ENCODE measurements at regions not wholly inside any gene's neighbourhood (a gene's known extent, or its start where the extent isn't known, plus 50 kb on each side); places are given as distances from the start of the nearest gene placed in this dataset.

- H3K4me3 Mint-ChIP-seq: no peak overlapping the region
- Histone ChIP-seq H3K27me3 (replicated peaks in 1 of 4; ENCODE audit: control extremely low read depth in 1 of 4, control insufficient read depth in 3 of 4, insufficient read depth in 4 of 4, low read length in 3 of 4) (peaks cover 0 to 18% (median 11%) of the 10 kb centered on the region in 4 experiments), H3K4me3 (ENCODE audit: control extremely low read depth in 1 of 5, extremely low read depth in 1 of 5, insufficient read depth in 1 of 5, low read depth in 2 of 5, low read length in 4 of 5) (no peak overlapping the region), H3K9ac (ENCODE audit: low read length) (no peak overlapping the region), H3K9me3 (ENCODE audit: control extremely low read depth in 1 of 3, control insufficient read depth in 2 of 3, insufficient read depth in 1 of 3, low read length in 2 of 3) (peaks cover 0 to 2% (median 0%) of the 10 kb centered on the region in 3 donors), H3K4me1 (ENCODE audit: control insufficient read depth in 2 of 2, insufficient read depth in 2 of 2, low read length in 2 of 2) (no peaks in the 10 kb centered on the region), H3K36me3 (replicated peaks in 1 of 2; ENCODE audit: control extremely low read depth in 1 of 2, control insufficient read depth in 1 of 2, extremely low read depth in 1 of 2, insufficient read depth in 2 of 2, low read length in 1 of 2) (no peaks in the 10 kb centered on the region), H3K27ac (ENCODE audit: low read length in 2 of 2) (no peak overlapping the region), H3K79me2 (ENCODE audit: control insufficient read depth, insufficient read depth, low read length) (no peaks in the 10 kb centered on the region), H3K4me2 (replicated peaks; ENCODE audit: low read depth, low read length, poor library complexity, severe bottlenecking) (no peak overlapping the region), H2AFZ (ENCODE audit: insufficient read depth, low read depth, low read length, poor library complexity, severe bottlenecking) (no peak overlapping the region), H4K20me1 (ENCODE audit: control insufficient read depth, insufficient read depth, low read length, poor library complexity, severe bottlenecking) (no peaks in the 10 kb centered on the region)
- H3K27me3 Mint-ChIP-seq: peaks cover 53% of the 10 kb centered on the region
- no peak for ATAC-seq (ENCODE audit: low read depth)
- CTCF ChIA-PET: no interaction called here
- peaks cover 3% of the 10 kb centered on the region for H3K9me3 Mint-ChIP-seq (ENCODE audit: insufficient read depth)
- no peak for TF ChIP-seq CTCF (IDR thresholded peaks at IDR 0.05)
- no peak for TF ChIP-seq EZH2 (IDR thresholded peaks at IDR 0.05; ENCODE audit: borderline replicate concordance, insufficient read depth, low read depth, low read length, poor library complexity, severe bottlenecking)
- no peak overlapping the region for H3K27ac Mint-ChIP-seq
- POLR2A ChIA-PET: no interaction called here
- intact Hi-C loops (cut with micrococcal nuclease): no loop called here
- no peaks in the 10 kb centered on the region for H3K4me1 Mint-ChIP-seq
- 98% methylated on average over 10 of the region's 11 CpGs for WGBS (ENCODE audit: insufficient coverage)
- no peak for DNase-seq
These were observed 252.3 kb downstream of the SNX10 start for GRCh38 chr7:26543951-26544350.

- CTCF ChIA-PET: no interaction called here
- POLR2A ChIA-PET: no interaction called here
- no peak for TF ChIP-seq CTCF (IDR thresholded peaks at IDR 0.05)
- no peak for TF ChIP-seq EZH2 (IDR thresholded peaks at IDR 0.05; ENCODE audit: borderline replicate concordance, insufficient read depth, low read depth, low read length, poor library complexity, severe bottlenecking)
- Histone ChIP-seq H3K79me2 (ENCODE audit: control insufficient read depth, insufficient read depth, low read length) (no peaks in the 10 kb centered on the region), H3K4me3 (ENCODE audit: control extremely low read depth in 1 of 5, extremely low read depth in 1 of 5, insufficient read depth in 1 of 5, low read depth in 2 of 5, low read length in 4 of 5) (no peak overlapping the region), H2AFZ (ENCODE audit: insufficient read depth, low read depth, low read length, poor library complexity, severe bottlenecking) (no peak overlapping the region), H3K4me2 (replicated peaks; ENCODE audit: low read depth, low read length, poor library complexity, severe bottlenecking) (no peak overlapping the region), H3K9me3 (ENCODE audit: control extremely low read depth in 1 of 3, control insufficient read depth in 2 of 3, insufficient read depth in 1 of 3, low read length in 2 of 3) (peaks cover 0 to 2% (median 0%) of the 10 kb centered on the region in 3 donors), H3K27me3 (replicated peaks in 1 of 4; ENCODE audit: control extremely low read depth in 1 of 4, control insufficient read depth in 3 of 4, insufficient read depth in 4 of 4, low read length in 3 of 4) (peaks cover 0 to 21% (median 8%) of the 10 kb centered on the region in 4 experiments), H3K27ac (ENCODE audit: low read length in 2 of 2) (no peak overlapping the region), H3K4me1 (ENCODE audit: control insufficient read depth in 2 of 2, insufficient read depth in 2 of 2, low read length in 2 of 2) (no peaks in the 10 kb centered on the region), H3K36me3 (replicated peaks in 1 of 2; ENCODE audit: control extremely low read depth in 1 of 2, control insufficient read depth in 1 of 2, extremely low read depth in 1 of 2, insufficient read depth in 2 of 2, low read length in 1 of 2) (no peaks in the 10 kb centered on the region), H4K20me1 (ENCODE audit: control insufficient read depth, insufficient read depth, low read length, poor library complexity, severe bottlenecking) (no peaks in the 10 kb centered on the region), H3K9ac (ENCODE audit: low read length) (no peak overlapping the region)
- Mint-ChIP-seq H3K4me3 (no peak overlapping the region), H3K9me3 (ENCODE audit: insufficient read depth) (peaks cover 3% of the 10 kb centered on the region), H3K4me1 (no peaks in the 10 kb centered on the region), H3K27ac (no peak overlapping the region), H3K27me3 (peaks cover 52% of the 10 kb centered on the region)
- intact Hi-C loops (cut with micrococcal nuclease): no loop called here
- WGBS (ENCODE audit: insufficient coverage): 96% methylated on average over 13 of the region's 13 CpGs
- DNase-seq (no peak), ATAC-seq (ENCODE audit: low read depth) (no peak)
These were observed 254.9 kb downstream of the SNX10 start for GRCh38 chr7:26546508-26547053.

Measured in B cell (primary cell).